Stimulated activated CD4-positive, alpha-beta T cell treated with anti-CD3 and anti-CD28 coated beads, Interleukin-4, amount 100 ng/mL, for 1 hour (primary cell): ENCODE measurements at regions not wholly inside any gene's neighbourhood (a gene's known extent, or its start where the extent isn't known, plus 50 kb on each side); places are given as distances from the start of the nearest gene placed in this dataset.
A peak's percentile ranks its signal among the peaks of the same experiment; 100 is the strongest.
"Not testable (repeated sequence)": the region's sequence is repeated elsewhere in the genome, so short reads cannot be mapped to it uniquely, and the experiment has no call there.

Experiments
- DNase-seq: peaks from one replicate; pipeline ENCODE4 v3.0.0-alpha.2; 2020

GRCh38 chr4:131738991-131739390 lies 1410.1 kb upstream of the PCDH10 start:
- DNase-seq, result not testable (repeated sequence)

- not testable (repeated sequence) for DNase-seq
These were observed 1407.3 kb upstream of the PCDH10 start for GRCh38 chr4:131741836-131742235.

- DNase-seq, result not testable (repeated sequence)
These were observed 1406.4 kb upstream of the PCDH10 start for GRCh38 chr4:131742536-131743205.

GRCh38 chr4:131743348-131743747 lies 1405.7 kb upstream of the PCDH10 start:
- not testable (repeated sequence) for DNase-seq

- not testable (repeated sequence) for DNase-seq
These were observed 1401.9 kb upstream of the PCDH10 start for GRCh38 chr4:131747203-131747602.

GRCh38 chr4:131749224-131749623 lies 1399.9 kb upstream of the PCDH10 start:
- DNase-seq, result not testable (repeated sequence)

GRCh38 chr4:131750006-131750405 lies 1399.1 kb upstream of the PCDH10 start:
- DNase-seq, result not testable (repeated sequence)

- DNase-seq, result peak; percentile 10
These were observed 1398.6 kb upstream of the PCDH10 start for GRCh38 chr4:131750469-131750868.

- DNase-seq, result not testable (repeated sequence)
These were observed 1386.9 kb upstream of the PCDH10 start for GRCh38 chr4:131762234-131762633.

- no peak for DNase-seq
These were observed 1384.4 kb upstream of the PCDH10 start for GRCh38 chr4:131764730-131765129.

GRCh38 chr4:131774382-131774781 lies 1374.7 kb upstream of the PCDH10 start:
- not testable (repeated sequence) for DNase-seq

GRCh38 chr4:131810565-131810964 lies 1338.5 kb upstream of the PCDH10 start:
- not testable (repeated sequence) for DNase-seq
